ENCODE measurements at regions not wholly inside any gene's neighbourhood (a gene's known extent, or its start where the extent isn't known, plus 50 kb on each side); places are given as distances from the start of the nearest gene placed in this dataset.

- Histone ChIP-seq H2AK9ac (replicated peaks; ENCODE audit: low read depth, low read length, poor library complexity) (no peak overlapping the region), H3K18ac (ENCODE audit: low read depth, low read length) (no peak overlapping the region), H2BK15ac (ENCODE audit: low read depth, low read length) (no peak overlapping the region), H3K23ac (ENCODE audit: low read depth, low read length) (no peak overlapping the region), H3K56ac (ENCODE audit: extremely low read depth, insufficient read depth, low read length) (no peak overlapping the region), H4K8ac (ENCODE audit: low read depth in 2 of 2, low read length in 2 of 2) (no peak overlapping the region), H2BK5ac (ENCODE audit: low read depth, low read length, poor library complexity, severe bottlenecking) (no peak overlapping the region), H3K9me1 (ENCODE audit: insufficient read depth, low read length) (no peaks in the 10 kb centered on the region), H3K14ac (replicated peaks; ENCODE audit: low read depth, low read length) (no peak overlapping the region), H3K4me1 (ENCODE audit: control insufficient read depth, insufficient read depth, low read length) (no peaks in the 10 kb centered on the region), H3K4ac (ENCODE audit: low read depth, low read length) (no peak overlapping the region), H3K4me3 (ENCODE audit: insufficient read depth, low read depth, low read length) (no peak overlapping the region), H2BK20ac (ENCODE audit: low read depth, low read length) (no peak overlapping the region), H2BK120ac (ENCODE audit: low read depth, low read length) (no peak overlapping the region), H2AK5ac (ENCODE audit: low read depth, low read length) (no peak overlapping the region), H4K91ac (ENCODE audit: insufficient read depth, low read depth, low read length) (no peak overlapping the region), H3K36me3 (ENCODE audit: control insufficient read depth, insufficient read depth, low read length) (no peaks in the 10 kb centered on the region), H3K9me3 (ENCODE audit: control insufficient read depth, insufficient read depth, low read length) (no peaks in the 10 kb centered on the region), H3K27me3 (ENCODE audit: control insufficient read depth, insufficient read depth, low read length) (peaks cover 13% of the 10 kb centered on the region), H2AFZ (replicated peaks; ENCODE audit: low read length, poor library complexity) (no peak overlapping the region), H3K27ac (ENCODE audit: insufficient read depth, low read length) (no peak overlapping the region), H3K79me1 (ENCODE audit: low read depth in 1 of 2, low read length in 2 of 2) (no peaks in the 10 kb centered on the region), H4K20me1 (ENCODE audit: insufficient read depth, low read length) (no peaks in the 10 kb centered on the region), H4K5ac (ENCODE audit: low read depth, low read length) (no peak overlapping the region), H3K9ac (ENCODE audit: low read depth, low read length) (no peak overlapping the region), H3K4me2 (ENCODE audit: low read depth, low read length) (no peak overlapping the region)
- intact Hi-C loops (cut with micrococcal nuclease) (no loop called here), dilution Hi-C loops (cut with HindIII; ENCODE audit: low sequenced_read_pairs, unreplicated experiment) (no loop called here), in situ Hi-C loops (cut with MboI; ENCODE audit: low sequenced_read_pairs) (no loop called here)
- DNase-seq (no peak), ATAC-seq (ENCODE audit: low read depth) (no peak)
- CTCF ChIA-PET, result no interaction called here
- 57% methylated on average over 7 of the region's 17 CpGs; no CpG with 5 or more reads in 1 of the 2 experiments for WGBS, 2 experiments (ENCODE audit: extremely low coverage in 2 of 2, insufficient read length in 1 of 2)
- POLR2A ChIA-PET (ENCODE audit: unreplicated experiment), result no interaction called here
- BruUV-seq (replicated peaks), result no TSS peak
- TF ChIP-seq CHD1 (IDR thresholded peaks at IDR 0.05; ENCODE audit: low read depth, low read length) (no peak), CEBPB (IDR thresholded peaks at IDR 0.05; ENCODE audit: low read depth, low read length) (no peak), RFX5 (IDR thresholded peaks at IDR 0.05; ENCODE audit: low read depth, low read length) (no peak), RAD21 (IDR thresholded peaks at IDR 0.05; ENCODE audit: low read length) (no peak), SMC3 (IDR thresholded peaks at IDR 0.05; ENCODE audit: low read depth, low read length) (no peak), MXI1 (IDR thresholded peaks at IDR 0.05; ENCODE audit: borderline replicate concordance, low read depth, low read length) (no peak), MAFK (IDR thresholded peaks at IDR 0.05; ENCODE audit: low read depth, low read length) (no peak), POLR2A (IDR thresholded peaks at IDR 0.05; ENCODE audit: low read depth, low read length) (no peak), MAZ (IDR thresholded peaks at IDR 0.05; ENCODE audit: borderline replicate concordance, low read depth, low read length) (no peak), RCOR1 (IDR thresholded peaks at IDR 0.05; ENCODE audit: insufficient replicate concordance, low read length) (no peak), NFE2L2 (IDR thresholded peaks at IDR 0.05; ENCODE audit: low read depth, low read length) (no peak), FOS (IDR thresholded peaks at IDR 0.05; ENCODE audit: low read depth, low read length) (no peak), BHLHE40 (IDR thresholded peaks at IDR 0.05; ENCODE audit: low read depth, low read length) (no peak)
- TF ChIP-seq, protein P1, sequence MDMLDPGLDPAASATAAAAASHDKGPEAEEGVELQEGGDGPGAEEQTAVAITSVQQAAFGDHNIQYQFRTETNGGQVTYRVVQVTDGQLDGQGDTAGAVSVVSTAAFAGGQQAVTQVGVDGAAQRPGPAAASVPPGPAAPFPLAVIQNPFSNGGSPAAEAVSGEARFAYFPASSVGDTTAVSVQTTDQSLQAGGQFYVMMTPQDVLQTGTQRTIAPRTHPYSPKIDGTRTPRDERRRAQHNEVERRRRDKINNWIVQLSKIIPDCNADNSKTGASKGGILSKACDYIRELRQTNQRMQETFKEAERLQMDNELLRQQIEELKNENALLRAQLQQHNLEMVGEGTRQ (IDR thresholded peaks at IDR 0.05; ENCODE audit: low read depth, low read length), result no peak
- TF ChIP-seq, protein P2, sequence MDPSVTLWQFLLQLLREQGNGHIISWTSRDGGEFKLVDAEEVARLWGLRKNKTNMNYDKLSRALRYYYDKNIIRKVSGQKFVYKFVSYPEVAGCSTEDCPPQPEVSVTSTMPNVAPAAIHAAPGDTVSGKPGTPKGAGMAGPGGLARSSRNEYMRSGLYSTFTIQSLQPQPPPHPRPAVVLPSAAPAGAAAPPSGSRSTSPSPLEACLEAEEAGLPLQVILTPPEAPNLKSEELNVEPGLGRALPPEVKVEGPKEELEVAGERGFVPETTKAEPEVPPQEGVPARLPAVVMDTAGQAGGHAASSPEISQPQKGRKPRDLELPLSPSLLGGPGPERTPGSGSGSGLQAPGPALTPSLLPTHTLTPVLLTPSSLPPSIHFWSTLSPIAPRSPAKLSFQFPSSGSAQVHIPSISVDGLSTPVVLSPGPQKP (IDR thresholded peaks at IDR 0.05; ENCODE audit: borderline replicate concordance, low read depth, low read length), result no peak
These were observed 135.7 kb upstream of the IQSEC1 start for GRCh38 chr3:13208706-13209633.
